ENCODE measurements at regions not wholly inside any gene's neighbourhood (a gene's known extent, or its start where the extent isn't known, plus 50 kb on each side); places are given as distances from the start of the nearest gene placed in this dataset.

DNA sequence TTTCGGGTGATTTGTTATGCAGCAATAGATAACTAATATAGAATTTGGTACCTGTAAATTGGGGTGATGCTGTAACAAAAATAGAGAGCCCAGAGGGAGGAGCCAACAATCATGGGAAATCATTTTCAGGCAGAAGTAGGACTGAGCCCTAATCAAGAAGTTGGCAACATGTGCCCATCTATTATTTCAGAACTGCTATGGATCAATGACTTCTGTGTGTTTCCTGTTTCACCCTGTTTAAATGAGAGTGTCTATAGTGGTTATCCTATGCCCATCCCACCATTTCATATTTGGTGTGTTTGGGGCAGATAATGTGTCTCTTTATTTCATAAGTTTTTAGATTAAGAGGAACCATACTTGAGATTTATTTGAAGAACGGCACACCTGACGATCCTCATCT lies 330.8 kb upstream of the CITED2 start:
- no peaks in the 10 kb centered on the region for H3K36me3 ChIP-seq (ENCODE audit: insufficient read depth, insufficient read length, low read length)
- TF ChIP-seq YY1 (IDR thresholded peaks at IDR 0.05; ENCODE audit: insufficient read depth, insufficient read length) (no peak), SUZ12 (IDR thresholded peaks at IDR 0.05; ENCODE audit: extremely low read depth, insufficient read depth, insufficient read length) (no peak), ZNF274 (IDR thresholded peaks at IDR 0.05; ENCODE audit: low read depth, low read length) (no peak)
- H3K9me3 ChIP-seq (ENCODE audit: insufficient read depth, low read length), result no peaks in the 10 kb centered on the region
- no peaks in the 10 kb centered on the region for H3K4me1 ChIP-seq (ENCODE audit: insufficient read depth, insufficient read length)
- no peak for DNase-seq (ENCODE audit: low read depth, low spot score)
- no peaks in the 10 kb centered on the region for H3K27me3 ChIP-seq (ENCODE audit: insufficient read depth, insufficient read length)
- no peak overlapping the region for H3K4me3 ChIP-seq (ENCODE audit: insufficient read length, low read depth)
- no peak overlapping the region for H3K9ac ChIP-seq (ENCODE audit: insufficient read length, low read depth)

DNA sequence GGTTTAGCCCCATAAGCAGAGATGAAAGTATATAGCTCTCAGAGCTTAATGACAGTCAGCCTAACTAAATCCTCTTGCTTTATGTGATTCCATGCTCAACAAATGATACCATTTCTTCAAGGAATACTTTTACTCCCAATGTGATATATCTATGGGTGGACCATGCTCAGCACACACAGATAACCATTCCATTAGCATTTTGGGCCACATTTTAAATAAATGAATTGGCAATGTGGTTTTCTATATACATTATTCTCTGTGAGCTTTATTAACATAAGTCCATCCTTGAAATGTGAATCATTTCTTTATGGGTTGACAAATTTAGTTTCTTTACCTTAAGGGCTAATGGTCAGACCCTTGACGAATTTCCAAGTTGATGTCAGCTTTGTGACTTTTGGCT lies 329.3 kb upstream of the CITED2 start:
- Histone ChIP-seq H3K9me3 (ENCODE audit: insufficient read depth, low read length) (no peaks in the 10 kb centered on the region), H3K27me3 (ENCODE audit: insufficient read depth, insufficient read length) (no peaks in the 10 kb centered on the region), H3K4me3 (ENCODE audit: insufficient read length, low read depth) (no peak overlapping the region), H3K9ac (ENCODE audit: insufficient read length, low read depth) (no peak overlapping the region), H3K4me1 (ENCODE audit: insufficient read depth, insufficient read length) (no peaks in the 10 kb centered on the region), H3K36me3 (ENCODE audit: insufficient read depth, insufficient read length, low read length) (no peaks in the 10 kb centered on the region)
- no peak for DNase-seq (ENCODE audit: low read depth, low spot score)
- TF ChIP-seq SUZ12 (IDR thresholded peaks at IDR 0.05; ENCODE audit: extremely low read depth, insufficient read depth, insufficient read length), result no peak
- TF ChIP-seq YY1 (IDR thresholded peaks at IDR 0.05; ENCODE audit: insufficient read depth, insufficient read length), result no peak
- no peak for TF ChIP-seq ZNF274 (IDR thresholded peaks at IDR 0.05; ENCODE audit: low read depth, low read length)

DNA sequence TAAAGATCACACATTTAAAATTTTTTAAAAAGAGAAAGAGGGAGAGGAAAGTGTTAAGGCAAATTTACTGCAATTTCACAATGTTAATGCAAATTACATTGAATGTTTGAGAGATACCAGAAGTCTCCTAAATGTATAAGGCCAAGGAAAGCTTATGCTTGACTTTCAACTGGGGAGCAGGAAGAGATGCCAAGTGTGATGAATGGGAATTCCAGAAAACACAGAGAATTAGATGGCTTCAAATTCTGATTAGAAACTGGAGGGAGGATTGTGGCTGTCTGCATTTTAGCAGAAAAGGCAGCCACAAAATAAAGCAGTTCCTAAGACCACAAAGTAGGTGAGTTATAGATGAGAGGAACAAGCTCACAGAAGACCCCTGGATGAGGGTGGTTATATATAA lies 328.3 kb upstream of the CITED2 start:
- no peaks in the 10 kb centered on the region for H3K9me3 ChIP-seq (ENCODE audit: insufficient read depth, low read length)
- no peak overlapping the region for H3K4me3 ChIP-seq (ENCODE audit: insufficient read length, low read depth)
- no peaks in the 10 kb centered on the region for H3K4me1 ChIP-seq (ENCODE audit: insufficient read depth, insufficient read length)
- no peaks in the 10 kb centered on the region for H3K36me3 ChIP-seq (ENCODE audit: insufficient read depth, insufficient read length, low read length)
- TF ChIP-seq SUZ12 (IDR thresholded peaks at IDR 0.05; ENCODE audit: extremely low read depth, insufficient read depth, insufficient read length) (no peak), ZNF274 (IDR thresholded peaks at IDR 0.05; ENCODE audit: low read depth, low read length) (no peak), YY1 (IDR thresholded peaks at IDR 0.05; ENCODE audit: insufficient read depth, insufficient read length) (no peak)
- no peak for DNase-seq (ENCODE audit: low read depth, low spot score)
- no peak overlapping the region for H3K9ac ChIP-seq (ENCODE audit: insufficient read length, low read depth)
- no peaks in the 10 kb centered on the region for H3K27me3 ChIP-seq (ENCODE audit: insufficient read depth, insufficient read length)

DNA sequence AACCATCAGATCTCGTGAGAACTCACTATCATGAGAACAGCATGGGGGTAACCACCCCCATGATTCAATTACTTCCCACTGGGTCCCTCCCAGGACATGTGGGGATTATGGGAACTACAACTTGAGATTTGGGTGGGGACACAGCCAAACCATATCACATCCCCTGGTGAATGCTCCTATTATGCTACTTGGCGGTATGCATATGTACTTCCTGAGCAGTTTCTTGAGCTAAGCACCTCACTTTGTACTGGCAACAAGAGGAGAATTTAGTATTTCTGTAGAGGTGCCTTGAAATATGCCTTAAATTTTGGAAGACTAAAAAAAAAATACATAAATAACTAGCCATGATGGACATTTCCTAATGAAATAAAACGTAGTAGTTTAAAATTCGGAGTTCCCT lies 327.2 kb upstream of the CITED2 start:
- no peaks in the 10 kb centered on the region for H3K9me3 ChIP-seq (ENCODE audit: insufficient read depth, low read length)
- no peak overlapping the region for H3K9ac ChIP-seq (ENCODE audit: insufficient read length, low read depth)
- H3K27me3 ChIP-seq (ENCODE audit: insufficient read depth, insufficient read length), result no peaks in the 10 kb centered on the region
- no peaks in the 10 kb centered on the region for H3K4me1 ChIP-seq (ENCODE audit: insufficient read depth, insufficient read length)
- no peak for DNase-seq (ENCODE audit: low read depth, low spot score)
- TF ChIP-seq YY1 (IDR thresholded peaks at IDR 0.05; ENCODE audit: insufficient read depth, insufficient read length) (no peak), ZNF274 (IDR thresholded peaks at IDR 0.05; ENCODE audit: low read depth, low read length) (no peak), SUZ12 (IDR thresholded peaks at IDR 0.05; ENCODE audit: extremely low read depth, insufficient read depth, insufficient read length) (no peak)
- no peak overlapping the region for H3K4me3 ChIP-seq (ENCODE audit: insufficient read length, low read depth)
- H3K36me3 ChIP-seq (ENCODE audit: insufficient read depth, insufficient read length, low read length), result no peaks in the 10 kb centered on the region

DNA sequence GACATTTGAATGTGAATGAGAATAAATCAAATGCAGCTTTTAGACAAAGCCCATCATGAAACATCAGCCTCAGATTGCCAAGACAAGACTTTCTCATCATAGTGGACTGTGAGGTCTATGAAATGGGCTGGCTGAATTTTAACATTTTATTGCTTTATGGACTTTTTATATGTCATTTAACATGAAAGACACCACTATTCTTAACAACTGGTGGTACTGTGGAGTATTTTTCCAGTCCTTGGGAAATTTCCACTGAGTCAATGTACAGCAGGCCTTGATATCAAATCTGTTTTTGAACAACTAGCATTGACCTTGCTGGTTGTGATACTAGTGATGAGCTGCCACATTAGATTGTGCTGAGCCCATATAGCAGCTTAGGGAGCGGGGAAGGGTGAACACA lies 326.6 kb upstream of the CITED2 start:
- DNase-seq (ENCODE audit: low read depth, low spot score), result no peak
- H3K4me3 ChIP-seq (ENCODE audit: insufficient read length, low read depth), result no peak overlapping the region
- no peaks in the 10 kb centered on the region for H3K9me3 ChIP-seq (ENCODE audit: insufficient read depth, low read length)
- H3K27me3 ChIP-seq (ENCODE audit: insufficient read depth, insufficient read length), result no peaks in the 10 kb centered on the region
- H3K4me1 ChIP-seq (ENCODE audit: insufficient read depth, insufficient read length), result no peaks in the 10 kb centered on the region
- no peak for TF ChIP-seq YY1 (IDR thresholded peaks at IDR 0.05; ENCODE audit: insufficient read depth, insufficient read length)
- TF ChIP-seq SUZ12 (IDR thresholded peaks at IDR 0.05; ENCODE audit: extremely low read depth, insufficient read depth, insufficient read length), result no peak
- TF ChIP-seq ZNF274 (IDR thresholded peaks at IDR 0.05; ENCODE audit: low read depth, low read length), result no peak
- H3K36me3 ChIP-seq (ENCODE audit: insufficient read depth, insufficient read length, low read length), result no peaks in the 10 kb centered on the region
- H3K9ac ChIP-seq (ENCODE audit: insufficient read length, low read depth), result no peak overlapping the region

DNA sequence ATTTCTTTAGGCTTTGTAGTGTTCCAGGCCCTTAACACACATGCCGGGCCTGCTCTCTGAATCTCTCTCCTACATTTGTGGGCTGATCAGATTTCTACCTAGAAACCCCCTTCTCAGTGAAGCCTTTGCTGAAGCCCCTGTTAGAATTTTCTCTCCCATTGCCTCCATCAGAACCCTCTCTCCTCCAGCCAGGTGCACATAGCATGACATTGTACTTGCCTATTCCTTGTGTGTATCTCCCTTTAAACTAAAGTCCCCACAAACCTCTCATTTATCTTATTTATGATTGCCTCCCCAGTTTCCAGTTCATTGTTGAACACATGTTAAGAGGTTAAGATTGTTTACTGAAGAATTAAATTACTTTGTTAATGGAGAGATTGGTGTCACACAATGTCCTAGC lies 325.5 kb upstream of the CITED2 start:
- Histone ChIP-seq H3K4me1 (ENCODE audit: insufficient read depth, insufficient read length) (no peaks in the 10 kb centered on the region), H3K9me3 (ENCODE audit: insufficient read depth, low read length) (no peaks in the 10 kb centered on the region), H3K9ac (ENCODE audit: insufficient read length, low read depth) (no peak overlapping the region), H3K27me3 (ENCODE audit: insufficient read depth, insufficient read length) (no peaks in the 10 kb centered on the region), H3K36me3 (ENCODE audit: insufficient read depth, insufficient read length, low read length) (no peaks in the 10 kb centered on the region), H3K4me3 (ENCODE audit: insufficient read length, low read depth) (no peak overlapping the region)
- TF ChIP-seq SUZ12 (IDR thresholded peaks at IDR 0.05; ENCODE audit: extremely low read depth, insufficient read depth, insufficient read length) (no peak), ZNF274 (IDR thresholded peaks at IDR 0.05; ENCODE audit: low read depth, low read length) (no peak), YY1 (IDR thresholded peaks at IDR 0.05; ENCODE audit: insufficient read depth, insufficient read length) (no peak)
- DNase-seq (ENCODE audit: low read depth, low spot score), result no peak

DNA sequence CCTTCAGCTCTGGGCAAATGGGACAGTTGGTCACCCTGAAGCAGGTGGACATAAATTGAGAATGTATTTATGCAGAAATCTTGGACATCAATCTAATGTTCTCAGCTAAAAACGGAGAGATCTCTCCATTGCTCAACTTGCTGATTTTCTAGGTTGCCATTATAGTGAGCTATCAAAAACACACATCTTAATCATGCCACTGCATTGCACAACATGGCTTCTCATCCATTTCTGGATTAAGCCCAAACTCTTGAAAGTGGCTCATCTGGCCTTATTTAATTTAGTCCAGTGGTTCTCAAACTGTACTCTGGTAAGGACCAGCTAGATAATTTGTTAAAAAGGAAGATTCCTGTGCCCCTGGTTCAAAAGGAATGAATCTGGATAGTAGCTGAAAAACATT lies 324.9 kb upstream of the CITED2 start:
- DNase-seq (ENCODE audit: low read depth, low spot score), result no peak
- no peaks in the 10 kb centered on the region for H3K9me3 ChIP-seq (ENCODE audit: insufficient read depth, low read length)
- no peaks in the 10 kb centered on the region for H3K27me3 ChIP-seq (ENCODE audit: insufficient read depth, insufficient read length)
- H3K36me3 ChIP-seq (ENCODE audit: insufficient read depth, insufficient read length, low read length), result no peaks in the 10 kb centered on the region
- H3K4me3 ChIP-seq (ENCODE audit: insufficient read length, low read depth), result no peak overlapping the region
- TF ChIP-seq YY1 (IDR thresholded peaks at IDR 0.05; ENCODE audit: insufficient read depth, insufficient read length) (no peak), SUZ12 (IDR thresholded peaks at IDR 0.05; ENCODE audit: extremely low read depth, insufficient read depth, insufficient read length) (no peak), ZNF274 (IDR thresholded peaks at IDR 0.05; ENCODE audit: low read depth, low read length) (no peak)
- no peaks in the 10 kb centered on the region for H3K4me1 ChIP-seq (ENCODE audit: insufficient read depth, insufficient read length)
- H3K9ac ChIP-seq (ENCODE audit: insufficient read length, low read depth), result no peak overlapping the region
